ENCODE measurements at regions not wholly inside any gene's neighbourhood (a gene's known extent, or its start where the extent isn't known, plus 50 kb on each side); places are given as distances from the start of the nearest gene placed in this dataset.

DNA sequence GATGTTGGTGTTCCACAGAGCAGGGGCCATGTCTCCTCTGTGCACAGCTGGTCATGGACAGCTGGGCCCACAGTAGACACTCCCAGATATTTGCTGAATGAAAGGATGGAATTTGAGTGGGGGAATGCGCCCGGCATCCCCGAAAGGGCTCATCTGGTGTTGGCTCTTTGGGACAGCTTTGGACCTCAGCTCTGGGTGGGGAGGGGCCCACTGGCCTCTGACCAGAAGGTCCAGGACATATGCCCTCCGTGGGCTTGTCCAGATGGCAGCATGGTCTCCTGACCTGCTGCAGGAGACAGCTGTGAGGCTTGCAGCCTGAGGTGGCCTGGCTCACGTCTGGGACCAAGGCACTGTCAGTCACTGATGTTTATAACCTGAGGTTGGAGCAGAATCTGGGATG lies 160.4 kb upstream of the AJAP1 start:
- TF ChIP-seq CTCF (conservative IDR thresholded peaks at IDR 0.05): no peak
- H3K27ac ChIP-seq: no peak overlapping the region

DNA sequence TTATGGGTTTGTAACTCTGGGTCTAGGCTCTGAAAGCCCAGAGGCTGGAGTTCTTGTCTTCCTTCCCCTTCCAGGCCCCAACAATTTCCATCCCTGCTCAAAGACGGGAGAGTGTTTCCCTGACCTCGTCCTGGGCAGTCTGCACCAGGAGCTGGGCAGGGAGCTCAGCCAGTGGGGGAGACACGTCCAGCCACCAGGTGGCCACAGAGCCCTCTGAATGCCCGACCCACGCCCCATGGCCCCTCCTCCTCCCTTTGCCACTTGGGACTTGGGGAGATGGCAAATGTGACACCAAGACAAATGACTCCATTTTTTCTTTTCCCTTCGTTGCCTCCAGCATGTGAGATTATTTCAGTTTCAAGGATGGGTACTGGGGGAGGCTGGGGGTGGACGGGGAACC lies 159.9 kb upstream of the AJAP1 start:
- H3K27ac ChIP-seq: no peak overlapping the region
- peak; percentile 54 for TF ChIP-seq CTCF (conservative IDR thresholded peaks at IDR 0.05)

- TF ChIP-seq CTCF (conservative IDR thresholded peaks at IDR 0.05): no peak
- no peak overlapping the region for H3K27ac ChIP-seq
Measured at GRCh38 chr1:4495809-4496208, 158.6 kb upstream of the AJAP1 start.

GRCh38 chr1:4500441-4500840 lies 154.0 kb upstream of the AJAP1 start:
- no peak for TF ChIP-seq CTCF (conservative IDR thresholded peaks at IDR 0.05)

GRCh38 chr1:4506591-4506990 lies 147.8 kb upstream of the AJAP1 start:
- TF ChIP-seq CTCF (conservative IDR thresholded peaks at IDR 0.05): no peak
- H3K27ac ChIP-seq: no peak overlapping the region

More at GRCh38 chr1:4500441-4500840, 154.0 kb upstream of the AJAP1 start:
- H3K27ac ChIP-seq: no peak overlapping the region

GRCh38 chr1:4509206-4509605 lies 145.2 kb upstream of the AJAP1 start:
- no peak for TF ChIP-seq CTCF (conservative IDR thresholded peaks at IDR 0.05)
- H3K27ac ChIP-seq: no peak overlapping the region

DNA sequence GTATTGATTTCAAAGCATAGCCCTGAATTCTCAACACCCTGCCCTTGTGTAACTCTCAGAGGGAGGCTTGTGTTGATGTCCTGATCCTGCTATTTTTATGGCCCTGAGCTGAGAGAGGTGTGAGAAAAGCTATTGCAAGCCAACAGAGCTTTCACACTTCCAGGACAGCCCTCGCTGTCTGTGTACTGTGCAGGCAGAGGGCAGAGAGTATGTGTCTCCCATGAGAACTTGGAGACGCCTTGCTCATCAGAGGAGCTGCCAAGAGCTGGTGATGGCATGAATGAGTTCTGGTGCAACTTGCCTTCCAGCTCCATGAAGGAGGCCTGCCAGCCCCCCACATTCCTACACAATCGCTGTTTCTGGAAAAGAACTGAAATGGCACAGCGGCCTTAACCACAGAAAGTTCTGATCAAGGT lies 144.1 kb upstream of the AJAP1 start:
- H3K27ac ChIP-seq: no peak overlapping the region
- TF ChIP-seq CTCF (conservative IDR thresholded peaks at IDR 0.05): no peak

- no peak for TF ChIP-seq CTCF (conservative IDR thresholded peaks at IDR 0.05)
- no peak overlapping the region for H3K27ac ChIP-seq
Measured at GRCh38 chr1:4511374-4511773, 143.0 kb upstream of the AJAP1 start.

Data from VCaP (cell line).